GM18861 (cell line): ENCODE measurements at regions not wholly inside any gene's neighbourhood (a gene's known extent, or its start where the extent isn't known, plus 50 kb on each side); places are given as distances from the start of the nearest gene placed in this dataset.
A peak's percentile ranks its signal among the peaks of the same experiment; 100 is the strongest.
"Not testable (repeated sequence)": the region's sequence is repeated elsewhere in the genome, so short reads cannot be mapped to it uniquely, and the experiment has no call there.

Experiments used
- ATAC-seq: cut with Tn5 transposase; IDR thresholded peaks from one replicate; pipeline ENCODE4 v1.9.1; 2021; ENCODE audit not compliant: unreplicated experiment

- not testable (repeated sequence) for ATAC-seq
These were observed 60.5 kb downstream of the GOLGA6L22 start for GRCh38 chr15:22519213-22519612.

GRCh38 chr15:22526537-22526936, 67.8 kb downstream of the GOLGA6L22 start:
- not testable (repeated sequence) for ATAC-seq

GRCh38 chr15:22527016-22527415, 68.3 kb downstream of the GOLGA6L22 start:
- not testable (repeated sequence) for ATAC-seq

- not testable (repeated sequence) for ATAC-seq
These were observed 70.5 kb downstream of the GOLGA6L22 start for GRCh38 chr15:22529200-22529599.

GRCh38 chr15:22559701-22560100, 101.0 kb downstream of the GOLGA6L22 start:
- not testable (repeated sequence) for ATAC-seq

- not testable (repeated sequence) for ATAC-seq
These were observed 103.0 kb downstream of the GOLGA6L22 start for GRCh38 chr15:22561716-22562115.

GRCh38 chr15:22566510-22566909, 107.8 kb downstream of the GOLGA6L22 start:
- not testable (repeated sequence) for ATAC-seq

- not testable (repeated sequence) for ATAC-seq
These were observed 110.8 kb downstream of the GOLGA6L22 start for GRCh38 chr15:22569486-22569885.

GRCh38 chr15:22572152-22572735, 113.5 kb downstream of the GOLGA6L22 start:
- not testable (repeated sequence) for ATAC-seq

- not testable (repeated sequence) for ATAC-seq
These were observed 114.1 kb downstream of the GOLGA6L22 start for GRCh38 chr15:22572792-22573191.

GRCh38 chr15:22577828-22578227, 119.1 kb downstream of the GOLGA6L22 start:
- ATAC-seq, result not testable (repeated sequence)

- not testable (repeated sequence) for ATAC-seq
These were observed 120.5 kb downstream of the GOLGA6L22 start for GRCh38 chr15:22579213-22579612.

GRCh38 chr15:22587391-22587790, 128.7 kb downstream of the GOLGA6L22 start:
- not testable (repeated sequence) for ATAC-seq

- not testable (repeated sequence) for ATAC-seq
These were observed 139.8 kb downstream of the GOLGA6L22 start for GRCh38 chr15:22598552-22598951.

GRCh38 chr15:22599526-22600320, 141.0 kb downstream of the GOLGA6L22 start:
- ATAC-seq, result not testable (repeated sequence)

- not testable (repeated sequence) for ATAC-seq
These were observed 158.3 kb downstream of the GOLGA6L22 start for GRCh38 chr15:22616976-22617375.

- ATAC-seq, result not testable (repeated sequence)
These were observed 154.7 kb upstream of the NIPA1 start for GRCh38 chr15:22631789-22632188.

- ATAC-seq, result not testable (repeated sequence)
These were observed 146.5 kb upstream of the NIPA1 start for GRCh38 chr15:22639983-22640382.

- not testable (repeated sequence) for ATAC-seq
These were observed 137.0 kb upstream of the NIPA1 start for GRCh38 chr15:22649458-22649857.

GRCh38 chr15:22651179-22651578, 135.3 kb upstream of the NIPA1 start:
- ATAC-seq, result not testable (repeated sequence)

GRCh38 chr15:22664294-22665058, 122.0 kb upstream of the NIPA1 start:
- peak; percentile 61 for ATAC-seq
